ENCODE measurements at regions not wholly inside any gene's neighbourhood (a gene's known extent, or its start where the extent isn't known, plus 50 kb on each side); places are given as distances from the start of the nearest gene placed in this dataset.

DNA sequence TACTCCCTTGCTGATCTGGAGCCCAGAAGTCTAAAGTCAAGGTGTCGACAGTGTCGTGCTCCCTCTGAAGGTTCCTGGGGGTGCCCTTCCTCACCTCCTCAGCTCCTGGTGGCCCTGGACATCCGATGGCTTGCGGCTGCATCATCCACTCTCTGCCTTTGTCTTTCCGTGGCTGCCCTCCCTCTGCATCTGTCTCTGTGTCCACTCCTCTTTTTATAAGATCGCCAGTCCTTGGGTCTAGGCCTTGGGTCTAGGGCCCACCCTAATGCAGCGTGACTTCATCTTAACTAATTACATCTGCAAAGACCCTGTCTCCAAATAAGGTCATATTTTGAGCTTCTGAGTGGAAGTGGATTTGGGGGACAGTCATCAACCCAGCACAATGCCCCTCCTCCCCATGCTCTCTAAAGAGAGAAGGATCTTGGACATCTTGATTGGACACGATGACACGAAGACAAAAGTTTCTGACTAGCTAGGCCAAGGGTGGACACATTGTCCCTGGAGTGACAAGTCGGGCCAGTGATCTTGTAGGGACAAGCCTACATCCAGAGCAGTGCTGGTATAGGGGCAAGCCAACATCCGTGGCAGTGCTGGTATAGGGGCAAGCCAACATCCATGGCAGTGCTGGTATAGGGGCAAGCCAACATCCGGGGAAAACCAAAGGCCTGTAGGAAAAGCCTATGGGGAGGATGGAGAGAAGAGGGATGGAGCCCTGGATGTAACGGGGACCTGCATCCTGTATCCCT is 93.9 kb upstream of the DIO3 start:
- Histone ChIP-seq H3K36me3 (replicated peaks; ENCODE audit: control insufficient read depth, insufficient read depth, low read length) (no peaks in the 10 kb centered on the region), H3K27me3 (ENCODE audit: control insufficient read depth, insufficient read depth, low read length) (no peaks in the 10 kb centered on the region), H3K4me3 (ENCODE audit: insufficient read depth, low read depth, low read length) (no peak overlapping the region)
- DNase-seq: no peak

DNA sequence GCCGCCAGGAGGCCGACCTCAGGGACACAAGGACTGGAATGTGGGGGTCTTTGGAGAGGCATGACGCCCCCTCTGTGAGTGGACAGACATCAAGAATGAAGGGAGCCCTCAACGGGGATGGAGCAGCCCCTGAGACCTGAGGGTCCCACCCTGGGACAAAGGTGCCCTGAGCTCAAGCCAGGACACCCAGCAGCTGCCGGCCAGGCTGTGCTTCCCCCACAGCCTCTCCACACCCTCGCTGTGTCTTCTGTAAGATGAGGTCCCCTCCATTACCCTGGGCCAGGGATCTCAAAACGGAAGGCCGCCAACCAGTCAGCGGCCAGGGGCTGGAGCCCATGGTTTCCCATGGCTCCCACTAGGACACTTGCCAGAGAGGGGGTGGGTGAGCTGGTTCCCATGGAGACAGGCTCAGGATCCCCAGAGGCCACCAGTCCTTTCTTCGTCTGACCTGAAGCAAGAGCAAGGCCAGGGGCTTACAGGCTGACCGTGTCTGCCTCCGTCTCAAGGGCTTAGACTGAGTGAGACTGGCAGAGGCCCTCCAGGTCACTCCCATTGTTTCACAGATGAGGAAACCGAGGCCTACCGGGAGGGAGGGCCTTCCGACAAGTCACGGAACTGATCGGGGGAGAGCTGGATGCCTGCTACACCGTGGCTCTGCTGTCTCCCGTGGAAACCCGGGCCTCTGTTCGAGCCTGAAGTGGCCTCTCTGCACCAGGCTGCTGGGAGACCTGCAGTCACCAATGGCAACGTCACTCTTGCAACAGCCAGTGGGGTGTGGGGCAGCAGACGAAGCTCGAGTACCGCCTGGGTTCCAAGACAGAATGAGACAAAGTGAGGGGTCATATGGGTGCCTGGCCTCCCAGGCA is 91.7 kb upstream of the DIO3 start:
- H3K36me3 ChIP-seq (replicated peaks; ENCODE audit: control insufficient read depth, insufficient read depth, low read length): no peaks in the 10 kb centered on the region
- H3K27me3 ChIP-seq (ENCODE audit: control insufficient read depth, insufficient read depth, low read length): no peaks in the 10 kb centered on the region
- DNase-seq: no peak
- H3K4me3 ChIP-seq (ENCODE audit: insufficient read depth, low read depth, low read length): no peak overlapping the region

DNA sequence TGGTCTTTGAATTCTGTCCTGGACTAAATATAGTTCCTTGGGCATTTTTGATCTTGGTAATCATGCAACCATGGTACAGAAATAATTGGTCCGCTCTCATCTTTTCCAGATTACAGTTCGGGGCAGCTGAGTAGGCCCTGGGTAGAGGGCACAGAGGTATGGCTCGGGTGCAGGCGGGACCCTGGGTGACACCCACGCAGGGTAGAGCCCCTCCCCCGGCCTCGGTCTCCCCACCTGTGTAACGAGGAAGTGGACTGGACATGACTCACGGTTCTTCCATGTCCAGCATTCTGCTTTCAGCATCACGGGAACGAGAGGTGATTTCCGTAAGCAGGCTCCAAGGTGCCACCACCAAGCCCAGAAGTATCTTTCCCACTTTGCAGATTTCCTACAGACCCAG is 91.0 kb upstream of the DIO3 start:
- DNase-seq: no peak
- Histone ChIP-seq H3K27me3 (ENCODE audit: control insufficient read depth, insufficient read depth, low read length) (no peaks in the 10 kb centered on the region), H3K36me3 (replicated peaks; ENCODE audit: control insufficient read depth, insufficient read depth, low read length) (no peaks in the 10 kb centered on the region), H3K4me3 (ENCODE audit: insufficient read depth, low read depth, low read length) (no peak overlapping the region)

DNA sequence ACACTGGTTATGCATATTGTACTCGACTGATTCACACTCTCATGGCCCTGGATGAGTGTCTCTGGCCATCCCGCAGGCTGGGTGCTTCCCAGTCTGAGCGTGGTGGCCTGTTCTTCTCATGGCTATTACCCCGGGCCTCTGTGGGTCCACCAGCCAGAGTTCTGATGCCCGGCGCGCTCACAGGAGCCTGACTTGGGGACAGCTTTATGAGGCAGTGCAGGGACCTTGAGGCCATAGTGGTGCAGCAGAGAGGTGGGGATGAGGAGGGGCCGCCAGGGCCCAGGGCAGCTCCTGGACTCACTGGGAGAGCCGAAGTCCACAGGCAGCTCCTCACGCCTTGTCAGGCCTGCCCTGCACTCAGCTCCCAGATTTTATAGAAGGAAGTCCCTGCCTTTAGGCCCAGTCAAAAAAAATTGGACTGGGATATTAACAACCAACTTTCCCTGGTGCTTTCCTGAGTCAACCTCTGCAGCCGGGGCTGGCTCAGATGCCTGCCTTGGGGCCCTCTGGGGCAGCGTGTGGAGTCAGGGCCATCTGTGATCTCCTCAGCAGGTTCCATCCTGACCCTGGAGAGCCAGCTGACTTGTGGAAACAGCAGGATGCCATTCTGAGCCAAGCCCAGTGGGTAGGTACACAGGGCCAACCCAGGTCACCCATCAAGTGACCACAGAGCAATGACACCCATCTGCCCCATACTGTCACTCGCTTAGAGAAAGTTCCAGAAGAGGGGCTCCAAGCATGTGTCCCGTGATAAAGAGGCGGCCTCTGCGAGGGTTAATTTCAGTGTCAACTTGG is 89.4 kb upstream of the DIO3 start:
- Histone ChIP-seq H3K36me3 (replicated peaks; ENCODE audit: control insufficient read depth, insufficient read depth, low read length) (no peaks in the 10 kb centered on the region), H3K27me3 (ENCODE audit: control insufficient read depth, insufficient read depth, low read length) (no peaks in the 10 kb centered on the region), H3K4me3 (ENCODE audit: insufficient read depth, low read depth, low read length) (no peak overlapping the region)
- DNase-seq: no peak

- Histone ChIP-seq H3K36me3 (replicated peaks; ENCODE audit: control insufficient read depth, insufficient read depth, low read length) (no peaks in the 10 kb centered on the region), H3K4me3 (ENCODE audit: insufficient read depth, low read depth, low read length) (no peak overlapping the region), H3K27me3 (ENCODE audit: control insufficient read depth, insufficient read depth, low read length) (no peaks in the 10 kb centered on the region)
- no peak for DNase-seq
Observed at GRCh38 chr14:101472518-101472849, 88.8 kb upstream of the DIO3 start.

DNA sequence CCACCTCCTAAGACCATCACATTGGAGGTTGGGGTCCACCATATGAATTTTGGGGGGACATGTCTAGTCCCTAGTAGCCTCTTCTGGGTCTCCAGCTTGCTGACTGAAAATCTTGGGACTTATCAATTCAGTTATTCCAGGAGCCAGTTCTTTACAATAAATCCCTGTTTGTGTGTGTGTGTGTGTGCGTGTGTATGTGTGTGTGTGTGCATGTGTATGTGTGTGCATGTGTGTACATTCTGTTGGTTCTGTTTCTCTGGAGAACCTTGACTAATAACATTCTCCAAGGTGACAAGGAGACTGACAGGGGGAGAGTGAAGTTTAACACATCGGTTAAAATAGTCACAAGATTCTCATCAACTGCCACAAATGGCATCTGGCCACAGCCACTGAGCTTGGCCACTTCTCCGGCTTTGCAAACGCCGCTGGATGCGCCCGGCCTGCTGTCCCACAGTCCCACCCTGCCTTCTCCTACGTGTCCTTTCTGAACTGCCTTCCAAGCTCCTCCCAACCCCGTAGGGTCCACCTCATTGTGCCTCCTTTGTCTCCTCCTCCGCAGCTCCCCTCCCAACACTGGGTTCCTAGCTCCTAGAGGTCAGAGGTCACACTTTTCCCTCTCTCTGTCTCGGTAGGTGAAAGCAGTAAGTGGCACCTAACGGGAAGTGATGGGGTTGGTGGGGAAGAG is 88.1 kb upstream of the DIO3 start:
- no peak for DNase-seq
- H3K36me3 ChIP-seq (replicated peaks; ENCODE audit: control insufficient read depth, insufficient read depth, low read length): no peaks in the 10 kb centered on the region
- no peak overlapping the region for H3K4me3 ChIP-seq (ENCODE audit: insufficient read depth, low read depth, low read length)
- no peaks in the 10 kb centered on the region for H3K27me3 ChIP-seq (ENCODE audit: control insufficient read depth, insufficient read depth, low read length)

DNA sequence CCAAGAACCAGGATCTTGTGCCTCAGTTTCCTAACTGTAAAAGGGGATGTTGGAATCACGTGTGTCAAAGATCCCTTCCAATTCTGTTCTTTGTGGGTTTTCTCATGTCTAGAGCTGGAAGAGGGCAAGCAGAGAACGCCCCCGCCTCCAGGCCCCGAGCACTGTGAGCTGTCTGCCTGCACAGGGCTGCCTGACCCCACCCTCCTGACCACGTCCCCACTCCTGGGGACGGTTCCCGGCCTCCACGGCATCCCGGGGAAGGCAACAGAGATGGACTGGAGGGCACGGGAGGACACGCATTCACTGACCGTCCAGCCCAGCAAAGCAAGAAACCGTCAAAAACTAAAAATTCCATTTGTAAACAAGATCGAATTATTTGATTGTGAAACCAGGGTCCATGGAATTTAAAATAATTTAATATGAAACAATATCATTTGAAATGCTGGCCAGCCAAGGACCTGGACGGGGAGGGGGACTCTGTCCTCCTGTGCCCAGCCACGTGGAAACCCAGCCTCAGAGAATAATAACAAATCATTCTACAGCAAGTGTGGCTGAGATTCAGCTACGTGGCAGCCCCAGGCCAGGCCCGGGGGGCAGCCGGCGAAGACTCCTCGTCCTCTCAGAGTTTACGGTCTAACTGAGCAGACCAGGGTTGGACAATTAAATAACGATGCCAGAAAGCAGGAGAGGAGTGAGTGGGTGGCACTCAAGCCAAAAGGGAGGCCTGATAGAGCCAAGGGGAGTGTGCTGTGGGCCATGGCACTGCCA is 87.3 kb upstream of the DIO3 start:
- H3K4me3 ChIP-seq (ENCODE audit: insufficient read depth, low read depth, low read length): no peak overlapping the region
- no peaks in the 10 kb centered on the region for H3K27me3 ChIP-seq (ENCODE audit: control insufficient read depth, insufficient read depth, low read length)
- no peaks in the 10 kb centered on the region for H3K36me3 ChIP-seq (replicated peaks; ENCODE audit: control insufficient read depth, insufficient read depth, low read length)
- no peak for DNase-seq

DNA sequence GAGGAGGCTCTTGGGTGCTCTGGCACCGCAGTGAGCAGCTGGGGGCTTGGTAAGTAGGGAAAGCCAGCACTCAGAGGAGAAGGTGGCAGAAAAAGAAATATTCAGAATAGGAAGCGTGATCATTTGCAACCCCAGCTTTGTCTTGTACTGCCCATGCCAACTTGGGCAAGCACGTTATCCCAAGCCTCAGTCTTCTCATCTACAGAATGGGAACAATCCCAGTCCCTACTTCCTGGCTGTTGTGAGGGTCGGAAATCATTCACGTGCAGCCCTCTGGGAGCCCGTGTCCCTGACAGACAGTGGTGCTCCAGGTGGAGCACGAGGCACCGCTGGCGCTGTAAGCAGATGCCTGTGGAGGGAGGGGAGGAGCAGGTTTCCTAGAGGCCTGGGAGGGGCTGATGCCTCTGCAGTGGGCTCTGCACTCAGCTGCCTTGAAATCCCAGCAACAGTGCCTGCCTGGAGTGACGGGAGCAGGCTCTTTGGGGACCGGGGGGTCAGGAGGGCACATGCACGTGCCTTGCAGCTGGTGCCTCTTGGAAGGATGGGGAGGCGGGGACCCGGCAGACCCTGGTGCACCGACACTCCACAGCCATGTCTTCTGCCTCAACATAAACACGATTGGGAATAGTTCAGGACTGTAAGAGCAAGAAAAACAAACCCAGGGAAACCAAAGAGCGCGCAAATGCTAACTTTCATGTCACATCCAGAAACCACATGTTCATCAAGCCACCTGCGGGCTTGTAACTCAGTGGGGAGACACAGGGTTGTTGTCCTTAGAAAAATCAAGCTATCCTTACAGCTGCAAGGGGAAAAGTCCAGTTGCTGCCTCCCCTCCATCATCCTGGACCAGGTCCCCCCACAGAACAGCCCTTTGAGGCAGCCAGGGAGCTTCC is 86.5 kb upstream of the DIO3 start:
- Histone ChIP-seq H3K36me3 (replicated peaks; ENCODE audit: control insufficient read depth, insufficient read depth, low read length) (no peaks in the 10 kb centered on the region), H3K4me3 (ENCODE audit: insufficient read depth, low read depth, low read length) (no peak overlapping the region), H3K27me3 (ENCODE audit: control insufficient read depth, insufficient read depth, low read length) (no peaks in the 10 kb centered on the region)
- no peak for DNase-seq

DNA sequence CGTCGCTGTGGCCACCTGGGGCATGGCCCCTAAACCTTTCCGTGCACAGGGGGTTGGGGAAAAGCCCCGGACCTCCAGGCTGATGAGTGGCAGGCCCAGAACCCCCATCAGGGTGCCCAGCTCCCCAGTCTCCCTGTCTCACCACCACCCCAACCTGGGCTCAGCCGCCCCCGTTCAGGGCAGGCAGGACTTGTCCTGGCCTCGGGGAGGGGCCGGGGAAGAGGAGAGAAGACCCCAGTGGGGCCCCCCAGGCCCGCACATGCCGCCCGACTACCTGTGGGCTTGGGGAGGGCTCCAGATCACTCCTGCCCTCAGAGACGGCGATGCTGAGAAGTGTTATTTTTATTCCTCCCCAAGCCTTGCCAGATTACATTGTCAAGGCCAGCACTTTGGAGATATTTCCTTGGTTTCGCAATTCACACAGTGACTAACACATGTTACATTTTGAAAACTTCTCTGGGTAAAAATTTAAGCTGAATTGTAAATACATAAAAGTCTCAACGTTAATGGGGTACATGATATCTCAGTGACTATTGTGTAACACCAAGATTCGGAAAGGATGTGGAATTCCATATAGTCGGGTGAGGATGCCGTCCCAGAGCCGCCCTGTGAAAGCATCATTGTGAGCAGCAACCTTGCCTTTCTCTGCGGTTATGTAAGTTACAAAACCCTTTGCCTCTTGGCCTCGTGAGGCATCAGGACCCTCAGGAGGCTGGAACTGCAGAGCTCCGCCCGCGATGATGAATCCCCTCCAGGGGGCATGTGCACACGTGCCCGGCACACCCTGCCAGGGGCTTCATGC is 85.6 kb upstream of the DIO3 start:
- Histone ChIP-seq H3K4me3 (ENCODE audit: insufficient read depth, low read depth, low read length) (no peak overlapping the region), H3K27me3 (ENCODE audit: control insufficient read depth, insufficient read depth, low read length) (no peaks in the 10 kb centered on the region), H3K36me3 (replicated peaks; ENCODE audit: control insufficient read depth, insufficient read depth, low read length) (no peaks in the 10 kb centered on the region)
- DNase-seq: no peak

GRCh38 chr14:101476258-101476915 is 84.9 kb upstream of the DIO3 start:
- no peaks in the 10 kb centered on the region for H3K27me3 ChIP-seq (ENCODE audit: control insufficient read depth, insufficient read depth, low read length)
- DNase-seq: no peak
- no peak overlapping the region for H3K4me3 ChIP-seq (ENCODE audit: insufficient read depth, low read depth, low read length)
- H3K36me3 ChIP-seq (replicated peaks; ENCODE audit: control insufficient read depth, insufficient read depth, low read length): no peaks in the 10 kb centered on the region

GRCh38 chr14:101476916-101477553 is 84.3 kb upstream of the DIO3 start:
- no peaks in the 10 kb centered on the region for H3K27me3 ChIP-seq (ENCODE audit: control insufficient read depth, insufficient read depth, low read length)
- DNase-seq: peak; percentile 87
- H3K4me3 ChIP-seq (ENCODE audit: insufficient read depth, low read depth, low read length): no peak overlapping the region
- no peaks in the 10 kb centered on the region for H3K36me3 ChIP-seq (replicated peaks; ENCODE audit: control insufficient read depth, insufficient read depth, low read length)

GRCh38 chr14:101477648-101478047 is 83.6 kb upstream of the DIO3 start:
- H3K36me3 ChIP-seq (replicated peaks; ENCODE audit: control insufficient read depth, insufficient read depth, low read length): no peaks in the 10 kb centered on the region
- no peak for DNase-seq
- H3K4me3 ChIP-seq (ENCODE audit: insufficient read depth, low read depth, low read length): no peak overlapping the region
- no peaks in the 10 kb centered on the region for H3K27me3 ChIP-seq (ENCODE audit: control insufficient read depth, insufficient read depth, low read length)
